ENCODE measurements at regions not wholly inside any gene's neighbourhood (a gene's known extent, or its start where the extent isn't known, plus 50 kb on each side); places are given as distances from the start of the nearest gene placed in this dataset.

- no peak for DNase-seq
- Histone ChIP-seq H3K4me1 (ENCODE audit: control insufficient read depth, insufficient read depth, low read length) (peaks cover 32% of the 10 kb centered on the region), H3K27ac (ENCODE audit: low read length) (no peak overlapping the region), H3K4me3 (ENCODE audit: low read length) (no peak overlapping the region), H3K27me3 (ENCODE audit: control insufficient read depth, insufficient read depth, low read length) (no peaks in the 10 kb centered on the region), H3K9me3 (replicated peaks; ENCODE audit: control insufficient read depth, low read depth, low read length) (no peaks in the 10 kb centered on the region), H3K36me3 (ENCODE audit: control insufficient read depth, insufficient read depth, low read length) (no peaks in the 10 kb centered on the region)
- 70% methylated on average over 1 of the region's 6 CpGs for whole genome bisulfite sequencing (ENCODE audit: insufficient coverage)
Observed at GRCh38 chr10:33126742-33127141, 168.7 kb upstream of the ITGB1 start.

GRCh38 chr10:33125522-33126517, 167.8 kb upstream of the ITGB1 start:
- Histone ChIP-seq H3K27ac (ENCODE audit: low read length) (peak overlapping the region; percentile 9), H3K4me3 (ENCODE audit: low read length) (no peak overlapping the region), H3K27me3 (ENCODE audit: control insufficient read depth, insufficient read depth, low read length) (no peaks in the 10 kb centered on the region), H3K36me3 (ENCODE audit: control insufficient read depth, insufficient read depth, low read length) (no peaks in the 10 kb centered on the region), H3K4me1 (ENCODE audit: control insufficient read depth, insufficient read depth, low read length) (peaks cover 35% of the 10 kb centered on the region), H3K9me3 (replicated peaks; ENCODE audit: control insufficient read depth, low read depth, low read length) (no peaks in the 10 kb centered on the region)
- DNase-seq, result no peak
- 38% methylated on average over 7 of the region's 15 CpGs for WGBS (ENCODE audit: insufficient coverage)

- 30% methylated on average over 1 of the region's 5 CpGs for WGBS (ENCODE audit: insufficient coverage)
- Histone ChIP-seq H3K4me1 (ENCODE audit: control insufficient read depth, insufficient read depth, low read length) (peaks cover 35% of the 10 kb centered on the region), H3K27ac (ENCODE audit: low read length) (no peak overlapping the region)
Observed at GRCh38 chr10:33125111-33125510, 167.1 kb upstream of the ITGB1 start.

GRCh38 chr10:33123680-33124079, 165.7 kb upstream of the ITGB1 start:
- no CpG with 5 or more reads among the region's 2 CpGs for WGBS (ENCODE audit: insufficient coverage)
- Histone ChIP-seq H3K4me3 (ENCODE audit: low read length) (no peak overlapping the region), H3K27ac (ENCODE audit: low read length) (no peak overlapping the region), H3K36me3 (ENCODE audit: control insufficient read depth, insufficient read depth, low read length) (no peaks in the 10 kb centered on the region), H3K27me3 (ENCODE audit: control insufficient read depth, insufficient read depth, low read length) (no peaks in the 10 kb centered on the region), H3K9me3 (replicated peaks; ENCODE audit: control insufficient read depth, low read depth, low read length) (no peaks in the 10 kb centered on the region), H3K4me1 (ENCODE audit: control insufficient read depth, insufficient read depth, low read length) (peaks cover 23% of the 10 kb centered on the region)
- DNase-seq, result no peak

More at GRCh38 chr10:33125111-33125510, 167.1 kb upstream of the ITGB1 start:
- Histone ChIP-seq H3K9me3 (replicated peaks; ENCODE audit: control insufficient read depth, low read depth, low read length) (no peaks in the 10 kb centered on the region), H3K4me3 (ENCODE audit: low read length) (no peak overlapping the region), H3K27me3 (ENCODE audit: control insufficient read depth, insufficient read depth, low read length) (no peaks in the 10 kb centered on the region), H3K36me3 (ENCODE audit: control insufficient read depth, insufficient read depth, low read length) (no peaks in the 10 kb centered on the region)
- no peak for DNase-seq

- Histone ChIP-seq H3K27me3 (ENCODE audit: control insufficient read depth, insufficient read depth, low read length) (no peaks in the 10 kb centered on the region), H3K27ac (ENCODE audit: low read length) (peak overlapping the region; percentile 62), H3K36me3 (ENCODE audit: control insufficient read depth, insufficient read depth, low read length) (no peaks in the 10 kb centered on the region), H3K4me1 (ENCODE audit: control insufficient read depth, insufficient read depth, low read length) (peaks cover 30% of the 10 kb centered on the region), H3K4me3 (ENCODE audit: low read length) (no peak overlapping the region), H3K9me3 (replicated peaks; ENCODE audit: control insufficient read depth, low read depth, low read length) (no peaks in the 10 kb centered on the region)
- peak; percentile 88 for DNase-seq
- WGBS (ENCODE audit: insufficient coverage), result 42% methylated on average over 8 of the region's 12 CpGs
Observed at GRCh38 chr10:33122014-33122809, 164.2 kb upstream of the ITGB1 start.

GRCh38 chr10:33120700-33121099, 162.7 kb upstream of the ITGB1 start:
- H3K36me3 ChIP-seq (ENCODE audit: control insufficient read depth, insufficient read depth, low read length), result no peaks in the 10 kb centered on the region
- no peaks in the 10 kb centered on the region for H3K27me3 ChIP-seq (ENCODE audit: control insufficient read depth, insufficient read depth, low read length)
- WGBS (ENCODE audit: insufficient coverage), result no CpG with 5 or more reads among the region's 2 CpGs
- no peak overlapping the region for H3K4me3 ChIP-seq (ENCODE audit: low read length)
- H3K27ac ChIP-seq (ENCODE audit: low read length), result no peak overlapping the region
- H3K9me3 ChIP-seq (replicated peaks; ENCODE audit: control insufficient read depth, low read depth, low read length), result no peaks in the 10 kb centered on the region
- peaks cover 33% of the 10 kb centered on the region for H3K4me1 ChIP-seq (ENCODE audit: control insufficient read depth, insufficient read depth, low read length)
- no peak for DNase-seq

GRCh38 chr10:33120275-33120674, 162.2 kb upstream of the ITGB1 start:
- WGBS (ENCODE audit: insufficient coverage), result 69% methylated on average over 2 of the region's 3 CpGs
- Histone ChIP-seq H3K36me3 (ENCODE audit: control insufficient read depth, insufficient read depth, low read length) (no peaks in the 10 kb centered on the region), H3K4me3 (ENCODE audit: low read length) (no peak overlapping the region), H3K9me3 (replicated peaks; ENCODE audit: control insufficient read depth, low read depth, low read length) (no peaks in the 10 kb centered on the region), H3K4me1 (ENCODE audit: control insufficient read depth, insufficient read depth, low read length) (peaks cover 31% of the 10 kb centered on the region), H3K27ac (ENCODE audit: low read length) (no peak overlapping the region), H3K27me3 (ENCODE audit: control insufficient read depth, insufficient read depth, low read length) (no peaks in the 10 kb centered on the region)
- DNase-seq, result no peak

GRCh38 chr10:33117816-33118215, 159.8 kb upstream of the ITGB1 start:
- Histone ChIP-seq H3K27me3 (ENCODE audit: control insufficient read depth, insufficient read depth, low read length) (no peaks in the 10 kb centered on the region), H3K36me3 (ENCODE audit: control insufficient read depth, insufficient read depth, low read length) (no peaks in the 10 kb centered on the region), H3K27ac (ENCODE audit: low read length) (peak overlapping the region; percentile 15), H3K9me3 (replicated peaks; ENCODE audit: control insufficient read depth, low read depth, low read length) (no peaks in the 10 kb centered on the region), H3K4me1 (ENCODE audit: control insufficient read depth, insufficient read depth, low read length) (peaks cover 35% of the 10 kb centered on the region), H3K4me3 (ENCODE audit: low read length) (no peak overlapping the region)
- 100% methylated on average over 2 of the region's 6 CpGs for WGBS (ENCODE audit: insufficient coverage)
- DNase-seq, result no peak

- 67% methylated on average over 2 of the region's 6 CpGs for WGBS (ENCODE audit: insufficient coverage)
- DNase-seq, result peak; percentile 90
- H3K4me1 ChIP-seq (ENCODE audit: control insufficient read depth, insufficient read depth, low read length), result peaks cover 37% of the 10 kb centered on the region
Observed at GRCh38 chr10:33117230-33117629, 159.2 kb upstream of the ITGB1 start.

More at GRCh38 chr10:33117230-33117629, 159.2 kb upstream of the ITGB1 start:
- no peaks in the 10 kb centered on the region for H3K9me3 ChIP-seq (replicated peaks; ENCODE audit: control insufficient read depth, low read depth, low read length)
- H3K27ac ChIP-seq (ENCODE audit: low read length), result peak overlapping the region; percentile 15
- H3K27me3 ChIP-seq (ENCODE audit: control insufficient read depth, insufficient read depth, low read length), result no peaks in the 10 kb centered on the region
- H3K36me3 ChIP-seq (ENCODE audit: control insufficient read depth, insufficient read depth, low read length), result no peaks in the 10 kb centered on the region
- no peak overlapping the region for H3K4me3 ChIP-seq (ENCODE audit: low read length)

Measured in muscle of leg (tissue), 3 donors.